Spleen (tissue), 11 donors: ENCODE measurements at regions not wholly inside any gene's neighbourhood (a gene's known extent, or its start where the extent isn't known, plus 50 kb on each side); places are given as distances from the start of the nearest gene placed in this dataset.

ENCODE experiments used
- DNase-seq: peaks from one replicate; pipeline ENCODE4 v3.0.0-alpha.2; 2020
- H3K27ac ChIP-seq, 8 donors: fragments of 200-600 bp; sonication (generic) in 7 of 8; 1 replicate in 4 of 8; 2 replicates in 4 of 8; pipeline versions ENCODE4 v1.5.0 to v1.8.0; 2016 to 2021; ENCODE audit warnings: inconsistent platforms in 4 of 8, mild to moderate bottlenecking in 4 of 8, moderate library complexity in 1 of 8
- H3K27me3 ChIP-seq, 7 donors: fragments of 200-600 bp; sonication (generic) in 6 of 7; replicated peaks in 1 of 7; 1 replicate in 4 of 7; 2 replicates in 3 of 7; pipeline versions ENCODE4 v1.5.0 to v1.8.0; 2016 to 2021; ENCODE audit warnings: inconsistent platforms in 3 of 7, mild to moderate bottlenecking in 1 of 7
- H3K36me3 ChIP-seq, 6 donors: fragments of 200-600 bp; sonication (generic) in 5 of 6; 1 replicate in 4 of 6; 2 replicates in 2 of 6; pipeline versions ENCODE4 v1.5.0 to v1.8.0; 2016 to 2021; ENCODE audit warnings: inconsistent platforms in 2 of 6
- H3K4me1 ChIP-seq, 6 donors: fragments of 200-600 bp; sonication (generic) in 5 of 6; 1 replicate in 3 of 6; 2 replicates in 3 of 6; pipeline versions ENCODE4 v1.5.0 to v1.8.0; 2016 to 2021; ENCODE audit warnings: inconsistent platforms in 3 of 6
- H3K4me3 ChIP-seq, 8 donors: fragments of 200-600 bp; sonication (generic) in 7 of 8; 1 replicate in 4 of 8; 2 replicates in 4 of 8; pipeline versions ENCODE4 v1.5.0 to v1.8.0; 2016 to 2021; ENCODE audit warnings: inconsistent platforms in 4 of 8, mild to moderate bottlenecking in 4 of 8, moderate library complexity in 2 of 8
- H3K9me3 ChIP-seq, 8 donors: fragments of 200-600 bp; sonication (generic) in 7 of 8; 1 replicate in 4 of 8; 2 replicates in 4 of 8; pipeline versions ENCODE4 v1.5.0 to v1.8.0; 2016 to 2021; ENCODE audit warnings: inconsistent platforms in 4 of 8
- CTCF ChIP-seq, 11 experiments: fragments of 200-600 bp in 7 of 11; fragments of 450-650 bp in 4 of 11; sonication (generic) in 4 of 11; IDR thresholded peaks in 8 of 11; conservative IDR thresholded peaks in 3 of 11; 1 replicate in 7 of 11; 2 replicates in 4 of 11; pipeline versions ENCODE4 v1.4.0 to v1.8.0; 2016 to 2021; ENCODE audit warnings: antibody characterized with exemption in 11 of 11, inconsistent platforms in 4 of 11, mild to moderate bottlenecking in 1 of 11
- POLR2A ChIP-seq, 3 donors: fragments of 450-650 bp; IDR thresholded peaks; one replicate each; pipeline ENCODE4 v1.5.1; 2017; ENCODE audit warnings: antibody characterized with exemption in 3 of 3, mild to moderate bottlenecking in 1 of 3
- POLR2AphosphoS5 ChIP-seq, 3 donors: sonication (generic); formaldehyde crosslinking; IDR thresholded peaks; one replicate each; pipeline ENCODE4 v1.5.1; 2017; ENCODE audit warnings: antibody characterized with exemption in 3 of 3
- WGBS, 5 donors: extraction: QIAGEN DNeasy Blood & Tissue Kit in 3 of 5; methylation state at CpG; one replicate each; pipeline versions ENCODE4 v1.1.5 to v1.1.7; 2013 to 2018; 5-methylcytosine and 5-hydroxymethylcytosine counted together
- intact Hi-C: fragments of 100-400 bp; cut with DNase I; formaldehyde crosslinking; loops from one replicate; pipeline ENCODE4 v1.15.0; 2023; ENCODE audit warnings: low total_unique reads
- donor health status: healthy with polysubstance abuse.
- donor health status: DM: no; HTN: no; CAD: no; lungs with moderate emphysema.
- donor health status: DM: no; HTN: no; CAD: no.
- donor health status: Bipolar disorder and iron deficiency.
- donor health status: healthy.
- donor health status: DM: no; HTN: no; CAD: no.
- donor health status: DM: yes; HTN: yes; CAD: no.

DNA sequence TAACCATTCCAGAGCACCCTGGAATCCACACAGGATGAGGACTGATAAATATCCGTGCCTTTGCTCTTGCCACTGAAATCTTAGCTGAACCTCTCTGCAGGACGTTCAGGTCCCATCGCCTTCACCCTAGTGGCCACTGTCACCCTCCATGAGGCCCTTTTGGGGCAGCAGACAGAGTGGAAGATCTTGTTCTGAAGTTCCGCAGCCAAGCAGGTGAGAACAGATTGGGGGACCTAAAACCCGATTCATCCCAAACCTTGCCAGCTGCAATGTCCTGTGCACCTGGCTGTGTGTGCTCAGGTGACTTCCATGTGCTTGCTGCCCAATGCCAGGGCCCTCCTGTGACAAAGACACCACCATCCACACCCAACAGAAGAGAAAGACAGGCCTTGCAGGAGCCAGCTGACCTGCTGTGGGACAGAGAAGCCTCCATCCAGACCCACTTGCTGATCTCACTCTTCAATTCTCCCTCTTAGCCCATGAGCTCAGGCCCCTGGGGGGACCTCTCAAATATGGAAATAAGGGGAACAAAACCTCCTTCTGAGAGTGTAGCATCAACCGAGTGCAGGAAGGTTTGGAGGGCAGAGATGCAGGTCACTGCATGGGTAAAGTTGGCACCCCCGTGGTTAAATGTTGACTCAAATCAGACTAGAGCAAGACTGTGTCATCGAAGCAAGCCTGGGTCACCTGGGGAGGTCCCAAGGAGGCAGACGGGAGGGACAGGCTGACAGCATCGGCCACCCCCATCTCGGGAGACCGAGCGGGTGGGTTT is 308.7 kb upstream of the DIO3 start:
- TF ChIP-seq POLR2AphosphoS5 (IDR thresholded peaks at IDR 0.05) (no peak), CTCF (IDR thresholded peaks at IDR 0.05 in 8 of 11, conservative IDR thresholded peaks at IDR 0.05 in 3 of 11) (no peak), POLR2A (IDR thresholded peaks at IDR 0.05) (no peak)
- H3K36me3 ChIP-seq, result no peaks in the 10 kb centered on the region
- WGBS, 5 donors, result 85 to 89% (median 87%) methylated on average over 11 to 13 of the region's 13 CpGs

DNA sequence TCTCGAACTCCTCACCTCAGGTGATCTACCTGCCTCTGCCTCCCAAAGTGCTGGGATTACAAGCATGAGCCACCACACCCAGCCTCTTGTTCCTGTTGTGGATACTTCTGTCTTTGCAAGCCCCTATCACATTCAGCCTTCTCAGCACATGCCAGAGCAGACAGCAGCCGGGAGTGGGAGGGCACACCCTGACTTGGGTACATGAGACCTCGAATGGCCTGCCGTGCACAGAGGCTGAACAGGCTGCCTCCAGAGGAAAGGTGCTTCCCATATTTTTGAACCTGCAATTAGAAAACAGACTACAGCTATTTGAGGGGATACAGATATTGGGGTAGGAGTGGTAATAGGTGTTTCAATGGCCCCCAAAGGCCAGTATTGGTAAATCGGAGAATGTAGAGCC is 307.3 kb upstream of the DIO3 start:
- intact Hi-C loops, result no loop called here
- no peaks in the 10 kb centered on the region for H3K9me3 ChIP-seq
- peak; percentile 61 for DNase-seq
- 91 to 97% (median 92%) methylated on average over 5 of the region's 5 CpGs for WGBS, 5 donors
- H3K36me3 ChIP-seq, result no peaks in the 10 kb centered on the region
- no peak overlapping the region for H3K4me3 ChIP-seq
- TF ChIP-seq CTCF (IDR thresholded peaks at IDR 0.05 in 8 of 11, conservative IDR thresholded peaks at IDR 0.05 in 3 of 11), result no peak
- TF ChIP-seq POLR2A (IDR thresholded peaks at IDR 0.05), result no peak
- H3K27ac ChIP-seq, result no peak overlapping the region
- H3K4me1 ChIP-seq, result no peaks in the 10 kb centered on the region
- H3K27me3 ChIP-seq, result peaks cover 0 to 30% (median 0%) of the 10 kb centered on the region in 7 donors

More for the DNA sequence above, 308.7 kb upstream of the DIO3 start:
- DNase-seq, result peak; percentile 41
- no peaks in the 10 kb centered on the region for H3K9me3 ChIP-seq
- peaks cover 0 to 44% (median 0%) of the 10 kb centered on the region in 7 donors for H3K27me3 ChIP-seq
- no peak overlapping the region for H3K4me3 ChIP-seq
- no peak overlapping the region for H3K27ac ChIP-seq
- intact Hi-C loops, result no loop called here
- H3K4me1 ChIP-seq, result no peaks in the 10 kb centered on the region

- no peaks in the 10 kb centered on the region for H3K9me3 ChIP-seq
- intact Hi-C loops, result no loop called here
- peak; percentile 53 for DNase-seq
- no peak overlapping the region for H3K4me3 ChIP-seq
- no peaks in the 10 kb centered on the region for H3K36me3 ChIP-seq
- no peak overlapping the region for H3K27ac ChIP-seq
- peaks cover 0 to 25% (median 0%) of the 10 kb centered on the region in 7 donors for H3K27me3 ChIP-seq
- WGBS, 5 donors, result 71 to 87% (median 82%) methylated on average over 15 to 17 of the region's 17 CpGs
- no peaks in the 10 kb centered on the region for H3K4me1 ChIP-seq
- TF ChIP-seq POLR2AphosphoS5 (IDR thresholded peaks at IDR 0.05) (peak in 1 of 3 donors; percentile 16), POLR2A (IDR thresholded peaks at IDR 0.05) (no peak)
Measured at GRCh38 chr14:101254805-101255764, 306.2 kb upstream of the DIO3 start.

DNA sequence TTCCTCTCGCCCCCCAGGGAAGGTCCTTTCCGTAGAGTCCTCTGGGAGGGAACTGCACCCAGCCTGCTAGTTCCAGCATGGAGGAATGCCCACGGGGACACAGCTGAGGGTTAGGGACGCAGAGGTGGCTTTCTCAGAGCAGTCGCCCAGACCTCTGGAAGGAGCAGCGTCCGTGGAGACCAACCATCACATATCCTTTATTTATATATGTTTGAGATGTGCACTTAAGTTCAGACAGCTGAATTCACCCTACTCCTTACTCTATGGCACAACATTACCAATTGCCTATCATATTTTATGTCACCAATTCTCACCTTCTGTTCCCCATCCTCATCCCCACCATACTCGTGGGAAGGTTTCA is 305.6 kb upstream of the DIO3 start:
- Histone ChIP-seq H3K4me1 (no peaks in the 10 kb centered on the region), H3K27me3 (peaks cover 0 to 18% (median 0%) of the 10 kb centered on the region in 7 donors), H3K9me3 (no peaks in the 10 kb centered on the region), H3K4me3 (no peak overlapping the region), H3K27ac (no peak overlapping the region), H3K36me3 (no peaks in the 10 kb centered on the region)
- intact Hi-C loops, result no loop called here
- no peak for TF ChIP-seq CTCF (IDR thresholded peaks at IDR 0.05 in 8 of 11, conservative IDR thresholded peaks at IDR 0.05 in 3 of 11)
- no peak for TF ChIP-seq POLR2AphosphoS5 (IDR thresholded peaks at IDR 0.05)
- no peak for TF ChIP-seq POLR2A (IDR thresholded peaks at IDR 0.05)
- DNase-seq, result no peak
- 76 to 94% (median 83%) methylated on average over 8 of the region's 8 CpGs for WGBS, 5 donors
